Neuron (in vitro differentiated cells): ENCODE measurements at regions not wholly inside any gene's neighbourhood (a gene's known extent, or its start where the extent isn't known, plus 50 kb on each side); places are given as distances from the start of the nearest gene placed in this dataset.
"Not testable (repeated sequence)": the region's sequence is repeated elsewhere in the genome, so short reads cannot be mapped to it uniquely, and the experiment has no call there.

Source experiments
- H2AFZ ChIP-seq: one replicate; pipeline ENCODE4 v1.6.1; 2013; ENCODE audit warnings: low read depth, mild to moderate bottlenecking, inconsistent platforms, low read length, moderate library complexity
- H3K27me3 ChIP-seq: one replicate; pipeline ENCODE4 v1.6.1; 2013; ENCODE audit warnings: low read length; ENCODE audit not compliant: insufficient read depth
- H3K36me3 ChIP-seq: one replicate; pipeline ENCODE4 v1.6.1; 2013; ENCODE audit warnings: low read length; ENCODE audit not compliant: insufficient read depth
- H3K4me1 ChIP-seq: one replicate; pipeline ENCODE4 v1.6.1; 2013; ENCODE audit warnings: low read length; ENCODE audit not compliant: insufficient read depth
- H3K4me3 ChIP-seq: 2 replicates; pipeline ENCODE4 v1.5.1; 2013; ENCODE audit warnings: mild to moderate bottlenecking, low read length, moderate library complexity
- H3K9me3 ChIP-seq: one replicate; pipeline ENCODE4 v1.6.1; 2013; ENCODE audit warnings: low read length

GRCh38 chr6:50899306-50899870 is 80.7 kb downstream of the TFAP2B start:
- Histone ChIP-seq H3K36me3 (no peaks in the 10 kb centered on the region), H3K4me3 (no peak overlapping the region), H3K27me3 (no peaks in the 10 kb centered on the region), H3K9me3 (no peaks in the 10 kb centered on the region), H3K4me1 (no peaks in the 10 kb centered on the region), H2AFZ (no peak overlapping the region)

- no peaks in the 10 kb centered on the region for H3K36me3 ChIP-seq
- H3K4me3 ChIP-seq: no peak overlapping the region
- no peaks in the 10 kb centered on the region for H3K27me3 ChIP-seq
- H2AFZ ChIP-seq: no peak overlapping the region
- no peaks in the 10 kb centered on the region for H3K4me1 ChIP-seq
- no peaks in the 10 kb centered on the region for H3K9me3 ChIP-seq
Observed at GRCh38 chr6:50902260-50902659, 83.6 kb downstream of the TFAP2B start.

- Histone ChIP-seq H2AFZ (no peak overlapping the region), H3K4me3 (no peak overlapping the region), H3K4me1 (no peaks in the 10 kb centered on the region), H3K9me3 (no peaks in the 10 kb centered on the region), H3K36me3 (no peaks in the 10 kb centered on the region), H3K27me3 (no peaks in the 10 kb centered on the region)
Observed at GRCh38 chr6:50905297-50905696, 86.6 kb downstream of the TFAP2B start.

- Histone ChIP-seq H3K36me3 (no peaks in the 10 kb centered on the region), H3K4me1 (no peaks in the 10 kb centered on the region), H2AFZ (no peak overlapping the region), H3K9me3 (no peaks in the 10 kb centered on the region), H3K27me3 (no peaks in the 10 kb centered on the region), H3K4me3 (no peak overlapping the region)
Observed at GRCh38 chr6:50907565-50907964, 88.9 kb downstream of the TFAP2B start.

DNA sequence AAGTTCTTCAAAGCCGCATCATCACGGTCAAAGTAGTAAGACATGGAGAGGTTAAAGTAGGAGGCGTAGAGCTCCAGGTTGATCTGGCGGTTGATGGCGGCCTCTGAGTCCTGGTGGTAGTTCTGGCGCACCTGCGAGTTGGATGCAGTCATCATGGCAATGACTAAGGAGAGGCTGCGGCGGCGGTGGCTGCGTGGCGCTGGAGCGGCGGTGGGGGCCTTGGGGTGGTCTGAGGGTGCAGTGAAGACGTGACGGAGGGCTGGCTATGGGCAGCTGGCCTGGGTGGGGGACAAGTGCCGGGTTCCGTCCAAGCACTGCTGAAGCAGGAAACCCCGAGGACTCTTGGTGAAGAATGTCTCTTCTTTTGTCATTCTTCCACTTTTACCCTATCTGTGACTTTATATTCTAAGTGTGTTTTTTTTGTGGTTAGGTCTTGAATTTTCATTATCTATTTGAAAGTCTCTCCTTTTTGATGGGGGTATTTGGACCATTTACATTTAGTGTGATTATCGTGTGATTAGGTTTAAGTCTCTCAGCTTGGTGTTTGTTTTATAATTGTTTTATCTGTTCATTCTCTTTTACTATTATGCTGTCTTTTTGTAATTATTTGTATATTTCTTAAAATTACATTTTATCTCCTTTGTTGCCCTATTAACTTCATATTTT is 94.6 kb downstream of the TFAP2B start:
- Histone ChIP-seq H3K36me3 (no peaks in the 10 kb centered on the region), H3K4me1 (no peaks in the 10 kb centered on the region), H2AFZ (no peak overlapping the region), H3K27me3 (no peaks in the 10 kb centered on the region), H3K4me3 (no peak overlapping the region), H3K9me3 (peaks cover 2% of the 10 kb centered on the region)

DNA sequence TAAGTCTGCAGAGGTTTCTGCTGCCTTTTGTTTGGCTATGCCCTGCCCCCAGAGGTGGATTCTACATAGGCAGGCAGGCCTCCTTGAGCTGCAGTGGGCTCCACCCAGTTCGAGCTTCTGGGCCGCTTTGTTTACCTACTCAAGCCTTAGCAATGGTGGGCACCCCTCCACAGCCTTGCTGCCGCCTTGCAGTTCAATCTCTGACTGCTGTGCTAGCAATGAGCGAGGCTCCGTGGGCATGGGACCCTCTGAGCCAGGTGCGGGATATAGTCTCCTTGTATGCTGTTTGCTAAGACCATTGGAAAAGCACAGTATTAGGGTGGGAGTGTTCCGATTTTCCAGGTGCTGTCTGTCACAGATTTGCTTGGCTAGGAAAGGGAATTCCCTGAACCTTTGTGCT is 102.7 kb downstream of the TFAP2B start:
- not testable (repeated sequence) for H3K4me1 ChIP-seq, H3K4me3 ChIP-seq, H2AFZ ChIP-seq, H3K27me3 ChIP-seq, H3K9me3 ChIP-seq, H3K36me3 ChIP-seq

- no peak overlapping the region for H3K4me3 ChIP-seq
- no peaks in the 10 kb centered on the region for H3K9me3 ChIP-seq
- no peaks in the 10 kb centered on the region for H3K4me1 ChIP-seq
- no peak overlapping the region for H2AFZ ChIP-seq
- H3K27me3 ChIP-seq: no peaks in the 10 kb centered on the region
- no peaks in the 10 kb centered on the region for H3K36me3 ChIP-seq
Observed at GRCh38 chr6:50921968-50922367, 103.3 kb downstream of the TFAP2B start.

GRCh38 chr6:50922579-50923525 is 104.2 kb downstream of the TFAP2B start:
- Histone ChIP-seq H3K4me1 (no peaks in the 10 kb centered on the region), H2AFZ (no peak overlapping the region), H3K9me3 (no peaks in the 10 kb centered on the region), H3K36me3 (no peaks in the 10 kb centered on the region), H3K27me3 (no peaks in the 10 kb centered on the region), H3K4me3 (no peak overlapping the region)

DNA sequence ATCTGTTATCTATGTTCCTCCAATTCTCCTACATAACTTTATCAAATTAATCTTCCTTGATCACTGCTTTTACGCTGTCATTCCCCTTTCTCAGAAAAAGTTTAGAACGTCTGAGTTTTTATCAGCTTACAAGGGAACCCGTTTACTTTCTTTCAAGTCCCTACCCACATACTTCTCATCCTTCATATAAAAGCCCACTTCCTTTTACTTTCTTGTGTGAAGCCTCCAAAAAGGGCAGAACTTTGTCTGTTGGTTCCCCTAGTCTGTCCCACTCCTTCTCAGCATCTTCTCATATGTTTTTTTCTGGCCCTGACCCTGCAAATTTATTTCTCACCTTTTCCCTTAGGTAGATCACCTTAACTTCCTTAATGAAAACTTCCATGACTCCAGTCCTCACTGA is 106.1 kb downstream of the TFAP2B start:
- Histone ChIP-seq H3K27me3 (no peaks in the 10 kb centered on the region), H3K9me3 (no peaks in the 10 kb centered on the region), H3K4me3 (no peak overlapping the region), H3K4me1 (no peaks in the 10 kb centered on the region), H2AFZ (no peak overlapping the region), H3K36me3 (no peaks in the 10 kb centered on the region)

DNA sequence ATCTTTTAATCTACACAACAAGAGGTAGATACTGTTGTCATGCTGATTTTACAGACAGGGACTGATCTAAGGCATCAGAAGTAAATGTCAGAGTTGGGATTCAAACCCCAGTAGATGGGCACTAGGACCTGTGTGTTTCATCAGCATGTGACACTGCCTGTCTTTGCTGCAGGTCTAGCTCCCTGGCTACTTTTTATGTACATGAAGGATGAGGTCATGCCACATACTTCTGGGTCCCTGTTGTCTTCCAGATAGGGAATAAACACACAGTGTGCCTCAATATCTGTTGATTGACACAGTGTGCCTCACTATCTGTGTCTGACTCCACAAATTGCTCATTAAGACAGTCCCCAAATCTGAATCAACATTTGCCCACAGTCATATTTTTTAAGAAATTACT is 106.9 kb downstream of the TFAP2B start:
- Histone ChIP-seq H2AFZ (no peak overlapping the region), H3K4me1 (no peaks in the 10 kb centered on the region), H3K4me3 (no peak overlapping the region), H3K27me3 (no peaks in the 10 kb centered on the region), H3K9me3 (no peaks in the 10 kb centered on the region), H3K36me3 (no peaks in the 10 kb centered on the region)

DNA sequence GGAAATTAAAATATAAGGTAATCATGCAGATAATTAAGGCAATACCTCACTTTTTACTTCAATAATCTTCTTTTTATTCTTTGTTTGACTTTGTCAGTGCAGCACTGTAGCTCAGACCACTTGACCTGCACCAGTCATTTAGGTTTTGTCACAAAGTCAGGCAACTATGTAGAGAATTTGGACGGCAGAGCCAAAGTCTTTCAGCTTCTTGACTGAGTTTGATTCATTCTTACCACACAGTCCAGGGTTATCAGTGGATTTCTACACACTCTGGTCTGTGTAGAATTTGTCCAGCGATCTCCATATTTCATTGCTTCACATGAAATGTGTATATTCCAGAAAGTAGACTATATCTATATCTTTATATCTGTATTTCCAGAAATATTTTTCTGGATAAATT is 107.3 kb downstream of the TFAP2B start:
- Histone ChIP-seq H3K4me3 (no peak overlapping the region), H3K27me3 (no peaks in the 10 kb centered on the region), H2AFZ (no peak overlapping the region), H3K9me3 (no peaks in the 10 kb centered on the region), H3K36me3 (no peaks in the 10 kb centered on the region), H3K4me1 (no peaks in the 10 kb centered on the region)

- Histone ChIP-seq H3K9me3 (no peaks in the 10 kb centered on the region), H3K27me3 (no peaks in the 10 kb centered on the region), H3K36me3 (no peaks in the 10 kb centered on the region)
Observed at GRCh38 chr6:50927800-50928199, 109.1 kb downstream of the TFAP2B start.

DNA sequence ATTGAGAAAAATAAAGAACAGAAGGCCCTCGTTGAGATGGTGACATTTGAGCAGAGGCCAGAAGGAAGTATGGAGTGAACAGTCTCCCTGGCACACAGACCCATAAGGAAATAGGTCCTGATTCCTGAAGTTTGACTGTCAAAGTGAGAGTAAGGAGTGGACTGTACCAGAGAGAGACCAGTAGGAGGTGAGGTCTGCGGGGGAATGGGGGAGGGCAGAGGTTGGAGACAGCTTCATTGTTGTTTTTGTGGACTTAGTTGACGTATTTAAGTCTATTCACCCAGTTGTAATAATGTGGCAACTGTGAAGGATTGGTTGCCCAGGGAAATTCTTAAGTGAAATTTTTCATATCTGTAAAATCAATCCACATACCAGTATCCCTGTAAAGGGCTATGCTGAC is 110.7 kb downstream of the TFAP2B start:
- Histone ChIP-seq H3K4me1 (no peaks in the 10 kb centered on the region), H3K9me3 (no peaks in the 10 kb centered on the region), H3K36me3 (no peaks in the 10 kb centered on the region), H3K4me3 (no peak overlapping the region), H2AFZ (no peak overlapping the region), H3K27me3 (no peaks in the 10 kb centered on the region)

More at GRCh38 chr6:50927800-50928199, 109.1 kb downstream of the TFAP2B start:
- H3K4me1 ChIP-seq: no peaks in the 10 kb centered on the region
- no peak overlapping the region for H2AFZ ChIP-seq
- no peak overlapping the region for H3K4me3 ChIP-seq
